HL-60 (cell line): ENCODE measurements at regions not wholly inside any gene's neighbourhood (a gene's known extent, or its start where the extent isn't known, plus 50 kb on each side); places are given as distances from the start of the nearest gene placed in this dataset.

Experiments
- DNase-seq, 2 experiments: peaks; one replicate each; pipeline ENCODE4 v3.0.0-alpha.2; 2010 to 2020; ENCODE audit warnings: low read depth in 1 of 2, low spot score in 1 of 2
- H3K27ac ChIP-seq: fragments of 250-450 bp; sonication (Bioruptor Pico); replicated peaks from 2 replicates; pipeline ENCODE4 v1.5.1; 2020; ENCODE audit warnings: mild to moderate bottlenecking, moderate library complexity
- H3K27me3 ChIP-seq: fragments of 250-450 bp; sonication (Bioruptor Pico); 2 replicates; pipeline ENCODE4 v1.5.1; 2021; ENCODE audit warnings: mild to moderate bottlenecking, moderate library complexity; ENCODE audit not compliant: insufficient read depth, poor library complexity, severe bottlenecking
- H3K4me3 ChIP-seq: replicated peaks from 2 replicates; pipeline ENCODE4 v1.5.1; 2011; ENCODE audit warnings: mild to moderate bottlenecking, control low read depth, low read length; ENCODE audit not compliant: insufficient read depth
- GABPA ChIP-seq: IDR thresholded peaks from 2 replicates; pipeline ENCODE4 v1.6.1; 2012; ENCODE audit warnings: low read depth
- POLR2AphosphoS5 ChIP-seq: IDR thresholded peaks from 2 replicates; pipeline ENCODE4 v1.6.1; 2012; ENCODE audit warnings: low read depth
- SPI1 ChIP-seq: IDR thresholded peaks from 2 replicates; pipeline ENCODE4 v1.6.1; 2012; ENCODE audit warnings: low read depth, mild to moderate bottlenecking, borderline replicate concordance
- TF ChIP-seq, protein P1 (sequence below): IDR thresholded peaks from 2 replicates; pipeline ENCODE4 v1.6.1; 2012; ENCODE audit warnings: low read depth; ENCODE audit not compliant: insufficient replicate concordance
- TF ChIP-seq, protein P2 (sequence below): IDR thresholded peaks from one replicate; pipeline ENCODE4 v1.5.1; 2011; ENCODE audit warnings: low read length, control low read depth, inconsistent platforms; ENCODE audit not compliant: insufficient read depth

DNA sequence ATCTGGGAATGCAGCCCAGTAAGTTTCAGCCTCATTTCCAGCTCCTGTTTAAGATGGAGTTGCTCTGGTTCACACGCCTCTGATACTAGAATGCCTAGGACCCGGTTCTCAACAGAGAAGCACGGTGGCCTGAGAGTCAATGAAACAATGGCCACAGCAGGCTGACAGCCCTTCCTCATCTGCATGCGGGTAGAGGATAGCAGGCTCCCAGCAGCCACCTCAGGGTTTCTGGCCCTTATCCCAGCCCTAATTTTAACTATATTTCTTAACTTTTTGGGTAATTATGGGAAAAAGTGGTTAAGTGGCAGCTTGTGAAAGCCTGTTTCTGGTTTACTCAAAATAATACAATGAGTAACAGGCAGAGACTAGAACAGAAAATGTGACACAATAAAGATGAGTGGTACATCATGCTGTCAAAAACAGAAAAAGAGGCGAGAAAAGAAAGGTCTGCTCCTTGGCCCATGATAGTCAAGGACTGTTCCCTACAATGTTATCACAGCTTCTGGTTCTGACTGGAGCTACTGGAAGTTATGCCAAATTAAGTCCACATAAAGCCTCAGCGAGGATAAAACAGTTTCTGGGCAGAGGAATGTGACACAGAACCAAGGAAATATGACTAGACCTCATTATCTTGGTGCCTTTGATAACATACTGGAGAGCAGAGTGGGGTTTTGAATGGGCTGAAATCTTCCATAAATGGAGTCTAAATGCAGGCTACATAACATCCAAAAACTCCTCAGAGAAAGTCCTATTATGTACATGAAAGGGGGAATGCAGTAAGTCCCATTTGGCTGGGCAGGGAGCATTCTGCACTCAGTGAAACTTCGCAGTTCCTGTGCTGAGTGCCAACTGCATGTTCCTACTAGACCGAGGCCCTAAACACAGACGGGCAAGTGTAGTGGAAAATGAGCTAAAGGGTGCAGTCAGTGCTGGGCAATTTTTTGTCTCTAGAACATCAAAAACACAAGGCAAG, 92.1 kb downstream of the NIBAN1 start:
- TF ChIP-seq, protein P1, sequence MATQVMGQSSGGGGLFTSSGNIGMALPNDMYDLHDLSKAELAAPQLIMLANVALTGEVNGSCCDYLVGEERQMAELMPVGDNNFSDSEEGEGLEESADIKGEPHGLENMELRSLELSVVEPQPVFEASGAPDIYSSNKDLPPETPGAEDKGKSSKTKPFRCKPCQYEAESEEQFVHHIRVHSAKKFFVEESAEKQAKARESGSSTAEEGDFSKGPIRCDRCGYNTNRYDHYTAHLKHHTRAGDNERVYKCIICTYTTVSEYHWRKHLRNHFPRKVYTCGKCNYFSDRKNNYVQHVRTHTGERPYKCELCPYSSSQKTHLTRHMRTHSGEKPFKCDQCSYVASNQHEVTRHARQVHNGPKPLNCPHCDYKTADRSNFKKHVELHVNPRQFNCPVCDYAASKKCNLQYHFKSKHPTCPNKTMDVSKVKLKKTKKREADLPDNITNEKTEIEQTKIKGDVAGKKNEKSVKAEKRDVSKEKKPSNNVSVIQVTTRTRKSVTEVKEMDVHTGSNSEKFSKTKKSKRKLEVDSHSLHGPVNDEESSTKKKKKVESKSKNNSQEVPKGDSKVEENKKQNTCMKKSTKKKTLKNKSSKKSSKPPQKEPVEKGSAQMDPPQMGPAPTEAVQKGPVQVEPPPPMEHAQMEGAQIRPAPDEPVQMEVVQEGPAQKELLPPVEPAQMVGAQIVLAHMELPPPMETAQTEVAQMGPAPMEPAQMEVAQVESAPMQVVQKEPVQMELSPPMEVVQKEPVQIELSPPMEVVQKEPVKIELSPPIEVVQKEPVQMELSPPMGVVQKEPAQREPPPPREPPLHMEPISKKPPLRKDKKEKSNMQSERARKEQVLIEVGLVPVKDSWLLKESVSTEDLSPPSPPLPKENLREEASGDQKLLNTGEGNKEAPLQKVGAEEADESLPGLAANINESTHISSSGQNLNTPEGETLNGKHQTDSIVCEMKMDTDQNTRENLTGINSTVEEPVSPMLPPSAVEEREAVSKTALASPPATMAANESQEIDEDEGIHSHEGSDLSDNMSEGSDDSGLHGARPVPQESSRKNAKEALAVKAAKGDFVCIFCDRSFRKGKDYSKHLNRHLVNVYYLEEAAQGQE, result no peak
- TF ChIP-seq, protein P2, sequence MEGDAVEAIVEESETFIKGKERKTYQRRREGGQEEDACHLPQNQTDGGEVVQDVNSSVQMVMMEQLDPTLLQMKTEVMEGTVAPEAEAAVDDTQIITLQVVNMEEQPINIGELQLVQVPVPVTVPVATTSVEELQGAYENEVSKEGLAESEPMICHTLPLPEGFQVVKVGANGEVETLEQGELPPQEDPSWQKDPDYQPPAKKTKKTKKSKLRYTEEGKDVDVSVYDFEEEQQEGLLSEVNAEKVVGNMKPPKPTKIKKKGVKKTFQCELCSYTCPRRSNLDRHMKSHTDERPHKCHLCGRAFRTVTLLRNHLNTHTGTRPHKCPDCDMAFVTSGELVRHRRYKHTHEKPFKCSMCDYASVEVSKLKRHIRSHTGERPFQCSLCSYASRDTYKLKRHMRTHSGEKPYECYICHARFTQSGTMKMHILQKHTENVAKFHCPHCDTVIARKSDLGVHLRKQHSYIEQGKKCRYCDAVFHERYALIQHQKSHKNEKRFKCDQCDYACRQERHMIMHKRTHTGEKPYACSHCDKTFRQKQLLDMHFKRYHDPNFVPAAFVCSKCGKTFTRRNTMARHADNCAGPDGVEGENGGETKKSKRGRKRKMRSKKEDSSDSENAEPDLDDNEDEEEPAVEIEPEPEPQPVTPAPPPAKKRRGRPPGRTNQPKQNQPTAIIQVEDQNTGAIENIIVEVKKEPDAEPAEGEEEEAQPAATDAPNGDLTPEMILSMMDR, result no peak
- TF ChIP-seq GABPA (no peak), SPI1 (no peak), POLR2AphosphoS5 (no peak)
- H3K4me3 ChIP-seq, result no peak overlapping the region
- DNase-seq, result peak; percentile 14 to 75
- H3K27me3 ChIP-seq, result no peaks in the 10 kb centered on the region
- no peak overlapping the region for H3K27ac ChIP-seq

DNA sequence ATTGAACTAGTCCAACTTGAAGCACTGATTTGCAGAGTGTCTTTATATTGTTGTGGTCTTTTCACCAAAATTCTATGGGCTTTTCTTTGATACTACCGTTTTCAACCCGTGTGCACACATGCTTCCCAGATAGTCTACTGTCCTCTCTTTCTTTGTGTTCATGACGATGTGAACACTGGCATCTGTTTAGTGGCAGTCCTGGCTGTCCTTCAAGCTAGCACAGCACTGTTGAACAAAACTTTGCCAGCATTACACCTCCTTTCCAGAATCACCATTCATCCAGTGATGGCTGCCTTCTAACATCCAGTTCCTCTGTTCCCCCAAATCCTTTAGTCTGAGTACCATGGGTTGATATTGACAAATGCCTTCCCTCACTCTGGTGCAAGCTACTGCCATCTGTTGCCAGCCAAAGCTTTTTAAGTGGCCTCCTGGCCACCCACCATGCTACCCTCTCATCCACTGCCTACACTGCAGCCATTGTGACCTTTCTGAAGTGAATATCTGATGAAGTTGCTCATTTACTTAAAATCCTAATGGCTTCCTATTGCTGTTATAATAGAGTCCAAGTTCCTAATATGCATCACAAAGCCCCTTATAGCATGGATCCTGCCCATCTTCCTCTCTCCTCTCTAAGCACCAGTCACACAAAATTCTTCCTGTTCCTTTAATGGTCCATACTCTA, 94.3 kb downstream of the NIBAN1 start:
- Histone ChIP-seq H3K4me3 (no peak overlapping the region), H3K27me3 (no peaks in the 10 kb centered on the region), H3K27ac (no peak overlapping the region)
- TF ChIP-seq, protein P1, result no peak
- TF ChIP-seq SPI1, result no peak
- TF ChIP-seq POLR2AphosphoS5, result no peak
- TF ChIP-seq GABPA, result no peak
- TF ChIP-seq, protein P2, result no peak
- DNase-seq, result no peak

DNA sequence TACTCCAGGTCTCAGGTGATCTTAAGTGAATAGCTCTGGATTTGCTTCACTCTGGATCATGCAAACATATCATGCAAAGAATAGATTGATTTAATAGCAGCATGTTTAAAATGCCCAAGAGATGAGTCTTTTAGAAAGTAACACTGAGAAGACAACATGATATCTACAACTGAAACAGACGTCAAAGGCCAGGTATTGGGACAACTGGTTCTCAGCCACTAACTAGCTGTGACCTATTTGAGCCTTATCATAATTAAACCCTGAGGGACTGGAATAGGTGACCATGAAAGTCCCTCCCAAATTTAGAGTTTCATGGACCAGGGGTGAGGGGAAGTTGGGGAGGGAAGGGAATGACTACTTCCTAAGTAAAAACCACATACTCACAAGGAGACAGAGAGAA, 95.7 kb downstream of the NIBAN1 start:
- H3K27ac ChIP-seq, result no peak overlapping the region

More for the DNA sequence above, 95.7 kb downstream of the NIBAN1 start:
- H3K27me3 ChIP-seq, result no peaks in the 10 kb centered on the region
- no peak overlapping the region for H3K4me3 ChIP-seq
- no peak for TF ChIP-seq SPI1
- no peak for TF ChIP-seq POLR2AphosphoS5
- TF ChIP-seq GABPA, result no peak
- TF ChIP-seq, protein P1, result no peak
- no peak for DNase-seq
